MCF 10A (cell line): ENCODE measurements at regions not wholly inside any gene's neighbourhood (a gene's known extent, or its start where the extent isn't known, plus 50 kb on each side); places are given as distances from the start of the nearest gene placed in this dataset.

Experiments used
- BruUV-seq: library from RNA; stranded (reverse); fragments of 400-500 nt; replicated peaks from 2 replicates; lab custom pipeline; 2021; lab: Mats Ljungman, UMichigan
- CTCF ChIA-PET: fragments of 300-600 bp; sonication (Branson Sonifier 250); formaldehyde crosslinking; extraction: SDS; loops from one replicate; lab custom pipeline; 2021; ENCODE audit warnings: antibody characterized with exemption, inconsistent platforms; lab: Yijun Ruan, JAX
- POLR2A ChIA-PET: fragments of 300-600, 350-650 bp; sonication (Branson Sonifier 250); formaldehyde crosslinking; extraction: SDS; loops from one replicate; lab custom pipeline; 2020; ENCODE audit warnings: antibody characterized with exemption, inconsistent platforms; lab: Yijun Ruan, JAX
- DNase-seq: peaks from one replicate; pipeline ENCODE4 v3.0.0-alpha.2; 2018; ENCODE audit not compliant: unreplicated experiment
- H3K27ac Mint-ChIP-seq: one replicate; pipeline ENCODE4 v1.8.0; 2022; ENCODE audit warnings: mild to moderate bottlenecking, low read depth, mixed read lengths; ENCODE audit not compliant: unreplicated experiment
- H3K27me3 Mint-ChIP-seq: one replicate; pipeline ENCODE4 v1.8.0; 2022; ENCODE audit warnings: mixed read lengths; ENCODE audit not compliant: insufficient read depth, unreplicated experiment
- H3K36me3 Mint-ChIP-seq: one replicate; pipeline ENCODE4 v1.8.0; 2022; ENCODE audit warnings: mild to moderate bottlenecking, moderate library complexity, mixed read lengths; ENCODE audit not compliant: insufficient read depth, unreplicated experiment
- H3K4me1 Mint-ChIP-seq: one replicate; pipeline ENCODE4 v1.8.0; 2022; ENCODE audit warnings: mixed read lengths; ENCODE audit not compliant: insufficient read depth, unreplicated experiment
- H3K4me3 Mint-ChIP-seq: one replicate; pipeline ENCODE4 v1.8.0; 2022; ENCODE audit warnings: mild to moderate bottlenecking, moderate library complexity, mixed read lengths; ENCODE audit not compliant: unreplicated experiment
- H3K9me3 Mint-ChIP-seq: one replicate; pipeline ENCODE4 v1.8.0; 2022; ENCODE audit warnings: mixed read lengths; ENCODE audit not compliant: unreplicated experiment
- intact Hi-C: fragments of 100-400 bp; cut with micrococcal nuclease; formaldehyde crosslinking; loops from 2 replicates; pipeline ENCODE4 v1.14.1; 2022
- TF ChIP-seq, protein P1 (sequence below): fragments of 200-600 bp; IDR thresholded peaks from one replicate; pipeline ENCODE4 v1.8.0; 2022; ENCODE audit warnings: antibody characterized with exemption, mild to moderate bottlenecking; ENCODE audit not compliant: unreplicated experiment

DNA sequence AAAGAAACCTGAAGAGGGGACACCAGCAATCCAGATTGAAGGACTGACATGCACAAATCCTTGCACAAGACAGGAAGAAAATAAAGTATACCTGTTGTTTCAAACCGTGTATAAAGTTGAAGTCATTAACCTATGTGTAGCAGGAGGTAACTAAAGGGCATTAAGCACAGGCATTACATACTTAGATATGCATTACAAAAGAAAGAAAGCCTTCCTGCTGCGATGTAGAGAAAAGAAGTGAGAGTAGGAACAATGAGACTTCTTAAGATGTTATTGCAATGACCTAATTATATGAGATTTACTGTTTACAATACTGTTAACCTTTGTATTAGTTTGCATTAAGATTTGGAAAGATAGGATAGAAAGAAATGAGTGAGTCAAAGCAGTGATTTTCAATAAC is 308.9 kb upstream of the PTPRD start:
- Mint-ChIP-seq H3K9me3 (no peaks in the 10 kb centered on the region), H3K4me1 (no peaks in the 10 kb centered on the region), H3K27me3 (peaks cover 47% of the 10 kb centered on the region), H3K36me3 (no peaks in the 10 kb centered on the region), H3K4me3 (no peak overlapping the region), H3K27ac (no peak overlapping the region)
- BruUV-seq, result no TSS peak
- POLR2A ChIA-PET, result no interaction called here
- intact Hi-C loops, result no loop called here
- TF ChIP-seq, protein P1, sequence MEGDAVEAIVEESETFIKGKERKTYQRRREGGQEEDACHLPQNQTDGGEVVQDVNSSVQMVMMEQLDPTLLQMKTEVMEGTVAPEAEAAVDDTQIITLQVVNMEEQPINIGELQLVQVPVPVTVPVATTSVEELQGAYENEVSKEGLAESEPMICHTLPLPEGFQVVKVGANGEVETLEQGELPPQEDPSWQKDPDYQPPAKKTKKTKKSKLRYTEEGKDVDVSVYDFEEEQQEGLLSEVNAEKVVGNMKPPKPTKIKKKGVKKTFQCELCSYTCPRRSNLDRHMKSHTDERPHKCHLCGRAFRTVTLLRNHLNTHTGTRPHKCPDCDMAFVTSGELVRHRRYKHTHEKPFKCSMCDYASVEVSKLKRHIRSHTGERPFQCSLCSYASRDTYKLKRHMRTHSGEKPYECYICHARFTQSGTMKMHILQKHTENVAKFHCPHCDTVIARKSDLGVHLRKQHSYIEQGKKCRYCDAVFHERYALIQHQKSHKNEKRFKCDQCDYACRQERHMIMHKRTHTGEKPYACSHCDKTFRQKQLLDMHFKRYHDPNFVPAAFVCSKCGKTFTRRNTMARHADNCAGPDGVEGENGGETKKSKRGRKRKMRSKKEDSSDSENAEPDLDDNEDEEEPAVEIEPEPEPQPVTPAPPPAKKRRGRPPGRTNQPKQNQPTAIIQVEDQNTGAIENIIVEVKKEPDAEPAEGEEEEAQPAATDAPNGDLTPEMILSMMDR, result no peak
- no peak for DNase-seq
- CTCF ChIA-PET, result no interaction called here

DNA sequence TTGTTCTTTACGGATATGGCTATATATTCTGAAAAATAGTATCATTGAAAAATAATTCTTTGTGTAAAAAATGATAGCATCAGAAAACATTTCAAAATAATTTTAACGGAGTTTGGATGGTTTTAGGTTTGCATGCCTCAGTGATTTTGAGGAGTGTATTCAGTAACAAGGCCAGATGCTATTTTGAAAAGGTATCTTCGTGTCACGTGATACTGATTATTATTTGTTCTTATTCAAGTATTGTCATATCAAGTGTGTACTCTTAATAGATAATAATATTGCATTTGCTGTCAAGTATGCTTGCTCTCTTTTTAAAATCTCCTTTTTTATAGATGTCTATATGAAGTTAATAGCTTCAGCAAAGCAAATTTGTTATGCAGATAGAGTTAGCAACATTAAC is 313.1 kb upstream of the PTPRD start:
- Mint-ChIP-seq H3K36me3 (no peaks in the 10 kb centered on the region), H3K27ac (no peak overlapping the region), H3K27me3 (peaks cover 49% of the 10 kb centered on the region), H3K4me1 (no peaks in the 10 kb centered on the region), H3K4me3 (no peak overlapping the region), H3K9me3 (no peaks in the 10 kb centered on the region)
- intact Hi-C loops, result no loop called here
- BruUV-seq, result no TSS peak
- TF ChIP-seq, protein P1, result no peak
- ChIA-PET CTCF (no interaction called here), POLR2A (no interaction called here)
- DNase-seq, result no peak

DNA sequence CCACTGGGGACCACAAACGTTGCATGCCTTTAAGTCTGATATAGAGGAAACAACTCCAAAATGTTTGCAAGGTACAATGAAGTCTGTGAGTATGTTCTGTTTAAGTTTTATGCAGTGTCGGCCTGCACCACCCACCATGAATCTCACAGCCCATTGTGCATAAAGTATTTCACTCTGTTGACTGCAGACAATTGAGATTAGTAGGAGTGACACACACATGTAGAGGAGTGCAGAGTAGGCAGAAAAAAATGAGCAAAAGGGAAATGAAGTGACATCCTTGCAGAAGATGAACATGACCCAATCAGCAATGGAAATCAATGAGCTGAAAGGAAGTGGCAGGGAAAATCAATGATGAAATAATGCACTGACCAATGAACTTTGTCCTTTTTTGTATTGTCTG is 315.6 kb upstream of the PTPRD start:
- DNase-seq, result no peak
- TF ChIP-seq, protein P1, result no peak
- Mint-ChIP-seq H3K36me3 (no peaks in the 10 kb centered on the region), H3K9me3 (no peaks in the 10 kb centered on the region), H3K27ac (no peak overlapping the region), H3K4me3 (no peak overlapping the region), H3K4me1 (peaks cover 6% of the 10 kb centered on the region), H3K27me3 (peaks cover 39% of the 10 kb centered on the region)
- ChIA-PET CTCF (interaction anchor here (0.6 kb wide), 1 partner anchor 562 kb away, joined by 3 read pairs; no protein-coding TSS in a partner anchor), POLR2A (no interaction called here)
- BruUV-seq, result no TSS peak
- intact Hi-C loops, result no loop called here

DNA sequence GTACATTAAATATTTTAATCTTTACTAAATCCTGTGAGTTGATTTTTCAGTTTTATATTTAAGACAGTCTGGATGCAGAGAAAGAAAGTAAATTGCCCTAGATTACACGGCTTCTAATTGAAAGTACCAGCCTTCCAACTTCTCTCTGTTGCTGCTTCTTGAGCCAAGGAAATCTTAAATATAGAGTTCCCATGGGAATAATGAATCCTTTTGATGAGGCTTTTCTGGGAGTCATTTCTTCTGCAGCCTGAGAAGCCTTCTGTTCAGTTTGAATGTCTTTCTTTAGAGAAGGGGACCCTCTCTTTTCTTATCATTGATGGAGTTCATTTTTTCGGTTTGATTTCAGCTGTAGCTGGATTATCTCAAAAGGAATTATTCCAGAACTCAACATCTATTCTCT is 317.3 kb upstream of the PTPRD start:
- no peaks in the 10 kb centered on the region for H3K9me3 Mint-ChIP-seq
- no TSS peak for BruUV-seq
- ChIA-PET POLR2A (interaction anchor here (0.7 kb wide), 1 partner anchor 78 kb away, joined by 3 read pairs; no protein-coding TSS in a partner anchor), CTCF (no interaction called here)
- no peak overlapping the region for H3K27ac Mint-ChIP-seq
- TF ChIP-seq, protein P1, result no peak
- intact Hi-C loops, result no loop called here
- no peak for DNase-seq
- no peaks in the 10 kb centered on the region for H3K36me3 Mint-ChIP-seq
- no peak overlapping the region for H3K4me3 Mint-ChIP-seq
- peaks cover 34% of the 10 kb centered on the region for H3K27me3 Mint-ChIP-seq
- H3K4me1 Mint-ChIP-seq, result peaks cover 6% of the 10 kb centered on the region
